ENCODE measurements at regions not wholly inside any gene's neighbourhood (a gene's known extent, or its start where the extent isn't known, plus 50 kb on each side); places are given as distances from the start of the nearest gene placed in this dataset.

GRCh38 chr3:132787616-132788300 lies 65.5 kb upstream of the NPHP3 start:
- TF ChIP-seq YY1 (IDR thresholded peaks at IDR 0.05; ENCODE audit: insufficient read depth, insufficient read length) (no peak), SUZ12 (IDR thresholded peaks at IDR 0.05; ENCODE audit: extremely low read depth, insufficient read depth, insufficient read length) (no peak)
- Histone ChIP-seq H3K36me3 (ENCODE audit: insufficient read depth, insufficient read length, low read length) (no peaks in the 10 kb centered on the region), H3K9ac (ENCODE audit: insufficient read length, low read depth) (no peak overlapping the region), H3K27me3 (ENCODE audit: insufficient read depth, insufficient read length) (no peaks in the 10 kb centered on the region), H3K9me3 (ENCODE audit: insufficient read depth, low read length) (no peaks in the 10 kb centered on the region), H3K4me1 (ENCODE audit: insufficient read depth, insufficient read length) (no peaks in the 10 kb centered on the region), H3K4me3 (ENCODE audit: insufficient read length, low read depth) (no peak overlapping the region)
- DNase-seq (ENCODE audit: low read depth, low spot score), result no peak

GRCh38 chr3:132786890-132787289 lies 64.7 kb upstream of the NPHP3 start:
- H3K4me3 ChIP-seq (ENCODE audit: insufficient read length, low read depth), result no peak overlapping the region
- no peak overlapping the region for H3K9ac ChIP-seq (ENCODE audit: insufficient read length, low read depth)
- no peaks in the 10 kb centered on the region for H3K4me1 ChIP-seq (ENCODE audit: insufficient read depth, insufficient read length)
- H3K9me3 ChIP-seq (ENCODE audit: insufficient read depth, low read length), result no peaks in the 10 kb centered on the region
- no peaks in the 10 kb centered on the region for H3K36me3 ChIP-seq (ENCODE audit: insufficient read depth, insufficient read length, low read length)
- DNase-seq (ENCODE audit: low read depth, low spot score), result no peak
- H3K27me3 ChIP-seq (ENCODE audit: insufficient read depth, insufficient read length), result no peaks in the 10 kb centered on the region
- TF ChIP-seq ZNF274 (IDR thresholded peaks at IDR 0.05; ENCODE audit: low read depth, low read length) (no peak), YY1 (IDR thresholded peaks at IDR 0.05; ENCODE audit: insufficient read depth, insufficient read length) (no peak), SUZ12 (IDR thresholded peaks at IDR 0.05; ENCODE audit: extremely low read depth, insufficient read depth, insufficient read length) (no peak)

DNA sequence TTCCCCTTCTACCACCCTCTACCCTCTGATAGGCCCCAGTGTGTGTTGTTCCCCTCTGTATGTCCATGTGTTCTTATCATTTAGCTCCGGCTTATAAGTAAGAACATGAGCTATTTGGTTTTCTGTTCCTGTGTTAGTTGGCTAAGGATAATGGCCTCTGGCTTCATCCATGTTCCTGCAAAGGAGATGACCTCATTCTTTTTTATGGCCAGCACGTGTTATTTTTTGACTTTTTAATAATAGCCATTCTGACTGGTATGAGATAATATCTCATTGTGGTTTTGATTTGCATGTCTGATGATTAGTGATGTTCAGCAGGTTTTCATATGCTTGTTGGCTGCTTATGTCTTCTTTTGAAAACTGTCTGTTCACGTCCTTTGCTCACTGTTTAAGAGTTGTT lies 63.1 kb upstream of the NPHP3 start:
- H3K4me1 ChIP-seq (ENCODE audit: insufficient read depth, insufficient read length), result no peaks in the 10 kb centered on the region
- H3K4me3 ChIP-seq (ENCODE audit: insufficient read length, low read depth), result no peak overlapping the region
- DNase-seq (ENCODE audit: low read depth, low spot score), result no peak
- H3K27me3 ChIP-seq (ENCODE audit: insufficient read depth, insufficient read length), result no peaks in the 10 kb centered on the region
- no peaks in the 10 kb centered on the region for H3K36me3 ChIP-seq (ENCODE audit: insufficient read depth, insufficient read length, low read length)
- TF ChIP-seq ZNF274 (IDR thresholded peaks at IDR 0.05; ENCODE audit: low read depth, low read length), result no peak
- no peak for TF ChIP-seq SUZ12 (IDR thresholded peaks at IDR 0.05; ENCODE audit: extremely low read depth, insufficient read depth, insufficient read length)
- TF ChIP-seq YY1 (IDR thresholded peaks at IDR 0.05; ENCODE audit: insufficient read depth, insufficient read length), result no peak
- H3K9ac ChIP-seq (ENCODE audit: insufficient read length, low read depth), result no peak overlapping the region
- no peaks in the 10 kb centered on the region for H3K9me3 ChIP-seq (ENCODE audit: insufficient read depth, low read length)

DNA sequence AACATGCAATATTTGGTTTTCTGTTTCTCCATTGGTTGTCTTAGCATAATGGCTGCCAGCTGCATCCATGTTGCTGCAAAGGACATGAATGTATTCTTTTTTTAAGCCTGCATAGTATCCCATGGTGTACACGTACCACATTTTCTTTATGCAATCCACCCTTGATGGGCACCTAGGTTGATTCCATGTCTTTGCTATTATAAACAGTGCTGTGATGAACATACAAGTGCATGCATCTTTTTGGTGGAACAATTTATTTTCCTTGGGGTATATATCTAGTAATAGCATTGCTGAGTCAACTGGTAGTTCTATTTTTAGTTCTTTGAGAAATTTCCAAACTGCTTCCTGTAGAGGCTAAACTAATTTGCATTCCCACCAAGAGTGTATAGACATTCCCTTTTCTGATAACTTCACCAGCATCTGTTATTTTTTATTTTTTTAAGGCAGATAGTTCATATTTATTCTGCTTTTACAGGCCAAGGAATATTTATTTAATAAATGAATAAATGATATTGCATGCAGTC lies 62.4 kb upstream of the NPHP3 start:
- Histone ChIP-seq H3K27me3 (ENCODE audit: insufficient read depth, insufficient read length) (no peaks in the 10 kb centered on the region), H3K4me1 (ENCODE audit: insufficient read depth, insufficient read length) (no peaks in the 10 kb centered on the region), H3K4me3 (ENCODE audit: insufficient read length, low read depth) (no peak overlapping the region), H3K9ac (ENCODE audit: insufficient read length, low read depth) (no peak overlapping the region), H3K36me3 (ENCODE audit: insufficient read depth, insufficient read length, low read length) (no peaks in the 10 kb centered on the region), H3K9me3 (ENCODE audit: insufficient read depth, low read length) (no peaks in the 10 kb centered on the region)
- no peak for TF ChIP-seq SUZ12 (IDR thresholded peaks at IDR 0.05; ENCODE audit: extremely low read depth, insufficient read depth, insufficient read length)
- TF ChIP-seq ZNF274 (IDR thresholded peaks at IDR 0.05; ENCODE audit: low read depth, low read length), result no peak
- no peak for TF ChIP-seq YY1 (IDR thresholded peaks at IDR 0.05; ENCODE audit: insufficient read depth, insufficient read length)
- DNase-seq (ENCODE audit: low read depth, low spot score), result no peak

GRCh38 chr3:132783152-132783551 lies 60.9 kb upstream of the NPHP3 start:
- Histone ChIP-seq H3K27me3 (ENCODE audit: insufficient read depth, insufficient read length) (no peaks in the 10 kb centered on the region), H3K9ac (ENCODE audit: insufficient read length, low read depth) (no peak overlapping the region), H3K4me1 (ENCODE audit: insufficient read depth, insufficient read length) (no peaks in the 10 kb centered on the region), H3K4me3 (ENCODE audit: insufficient read length, low read depth) (no peak overlapping the region), H3K9me3 (ENCODE audit: insufficient read depth, low read length) (no peaks in the 10 kb centered on the region), H3K36me3 (ENCODE audit: insufficient read depth, insufficient read length, low read length) (no peaks in the 10 kb centered on the region)
- TF ChIP-seq ZNF274 (IDR thresholded peaks at IDR 0.05; ENCODE audit: low read depth, low read length) (no peak), SUZ12 (IDR thresholded peaks at IDR 0.05; ENCODE audit: extremely low read depth, insufficient read depth, insufficient read length) (no peak), YY1 (IDR thresholded peaks at IDR 0.05; ENCODE audit: insufficient read depth, insufficient read length) (no peak)
- DNase-seq (ENCODE audit: low read depth, low spot score), result peak; percentile 32

DNA sequence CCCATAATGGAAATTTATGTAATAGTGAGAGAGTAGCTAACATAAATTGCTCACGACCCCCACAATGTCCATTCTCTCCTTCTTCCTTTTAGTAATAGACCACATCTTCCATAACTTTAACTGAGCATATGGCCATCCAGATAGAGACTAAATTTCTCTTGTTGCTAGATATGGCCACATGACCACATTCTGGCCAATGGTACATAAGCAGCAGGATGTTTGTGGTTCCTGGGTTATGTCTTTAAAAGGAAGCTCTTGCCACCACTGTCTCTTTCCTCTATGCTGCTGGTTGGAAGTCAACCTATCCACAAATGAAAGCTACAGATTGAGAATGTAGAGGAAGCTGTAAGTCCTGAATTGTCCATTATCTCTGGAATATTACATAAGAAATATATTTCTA lies 59.7 kb upstream of the NPHP3 start:
- H3K9me3 ChIP-seq (ENCODE audit: insufficient read depth, low read length), result no peaks in the 10 kb centered on the region
- H3K9ac ChIP-seq (ENCODE audit: insufficient read length, low read depth), result no peak overlapping the region
- no peak for TF ChIP-seq SUZ12 (IDR thresholded peaks at IDR 0.05; ENCODE audit: extremely low read depth, insufficient read depth, insufficient read length)
- no peak for TF ChIP-seq ZNF274 (IDR thresholded peaks at IDR 0.05; ENCODE audit: low read depth, low read length)
- no peak for TF ChIP-seq YY1 (IDR thresholded peaks at IDR 0.05; ENCODE audit: insufficient read depth, insufficient read length)
- H3K27me3 ChIP-seq (ENCODE audit: insufficient read depth, insufficient read length), result no peaks in the 10 kb centered on the region
- DNase-seq (ENCODE audit: low read depth, low spot score), result no peak
- no peaks in the 10 kb centered on the region for H3K36me3 ChIP-seq (ENCODE audit: insufficient read depth, insufficient read length, low read length)
- no peaks in the 10 kb centered on the region for H3K4me1 ChIP-seq (ENCODE audit: insufficient read depth, insufficient read length)
- H3K4me3 ChIP-seq (ENCODE audit: insufficient read length, low read depth), result no peak overlapping the region

- Histone ChIP-seq H3K4me3 (ENCODE audit: insufficient read length, low read depth) (no peak overlapping the region), H3K9me3 (ENCODE audit: insufficient read depth, low read length) (no peaks in the 10 kb centered on the region), H3K4me1 (ENCODE audit: insufficient read depth, insufficient read length) (no peaks in the 10 kb centered on the region), H3K27me3 (ENCODE audit: insufficient read depth, insufficient read length) (no peaks in the 10 kb centered on the region), H3K36me3 (ENCODE audit: insufficient read depth, insufficient read length, low read length) (no peaks in the 10 kb centered on the region), H3K9ac (ENCODE audit: insufficient read length, low read depth) (no peak overlapping the region)
- no peak for DNase-seq (ENCODE audit: low read depth, low spot score)
- TF ChIP-seq SUZ12 (IDR thresholded peaks at IDR 0.05; ENCODE audit: extremely low read depth, insufficient read depth, insufficient read length), result no peak
Measured at GRCh38 chr3:132777171-132777570, 55.0 kb upstream of the NPHP3 start.

Data from NT2/D1 (cell line).